ENCODE measurements at regions not wholly inside any gene's neighbourhood (a gene's known extent, or its start where the extent isn't known, plus 50 kb on each side); places are given as distances from the start of the nearest gene placed in this dataset.

GRCh38 chr2:5052905-5053304, 639.3 kb upstream of the SOX11 start:
- no peak for DNase-seq (ENCODE audit: low spot score in 2 of 2)
- WGBS, 2 donors = 74 to 76% methylated on average over 7 of the region's 7 CpGs
- intact Hi-C loops (cut with DNase I; ENCODE audit: low total_unique reads) = no loop called here
- no peak overlapping the region for H3K4me3 ChIP-seq (ENCODE audit: low read depth, poor library complexity, severe bottlenecking)
- TF ChIP-seq POLR2A (IDR thresholded peaks at IDR 0.05) = no peak
- no peak for TF ChIP-seq CTCF (IDR thresholded peaks at IDR 0.05)

GRCh38 chr2:5057891-5058351, 634.3 kb upstream of the SOX11 start:
- intact Hi-C loops (cut with DNase I; ENCODE audit: low total_unique reads) = no loop called here
- DNase-seq (ENCODE audit: low spot score in 2 of 2) = no peak
- H3K4me3 ChIP-seq (ENCODE audit: low read depth, poor library complexity, severe bottlenecking) = no peak overlapping the region
- no peak for TF ChIP-seq POLR2A (IDR thresholded peaks at IDR 0.05)
- TF ChIP-seq CTCF (IDR thresholded peaks at IDR 0.05) = no peak
- 36 to 44% methylated on average over 6 of the region's 6 CpGs for WGBS, 2 donors

GRCh38 chr2:5060956-5061355, 631.2 kb upstream of the SOX11 start:
- intact Hi-C loops (cut with DNase I; ENCODE audit: low total_unique reads) = no loop called here
- H3K4me3 ChIP-seq (ENCODE audit: low read depth, poor library complexity, severe bottlenecking) = no peak overlapping the region
- WGBS, 2 donors = 95 to 100% methylated on average over 1 of the region's 1 CpG
- TF ChIP-seq POLR2A (IDR thresholded peaks at IDR 0.05) = no peak
- TF ChIP-seq CTCF (IDR thresholded peaks at IDR 0.05) = no peak
- DNase-seq (ENCODE audit: low spot score in 2 of 2) = no peak

- no peak for TF ChIP-seq POLR2A (IDR thresholded peaks at IDR 0.05)
- no peak for TF ChIP-seq CTCF (IDR thresholded peaks at IDR 0.05)
- H3K4me3 ChIP-seq (ENCODE audit: low read depth, poor library complexity, severe bottlenecking) = no peak overlapping the region
- intact Hi-C loops (cut with DNase I; ENCODE audit: low total_unique reads) = no loop called here
- no peak for DNase-seq (ENCODE audit: low spot score in 2 of 2)
- 52 to 54% methylated on average over 5 of the region's 5 CpGs for WGBS, 2 donors
Measured at GRCh38 chr2:5064687-5065086, 627.5 kb upstream of the SOX11 start.

GRCh38 chr2:5067816-5068215, 624.4 kb upstream of the SOX11 start:
- DNase-seq (ENCODE audit: low spot score in 2 of 2) = no peak
- 86 to 90% methylated on average over 4 of the region's 4 CpGs for WGBS, 2 donors
- intact Hi-C loops (cut with DNase I; ENCODE audit: low total_unique reads) = no loop called here
- H3K4me3 ChIP-seq (ENCODE audit: low read depth, poor library complexity, severe bottlenecking) = no peak overlapping the region
- TF ChIP-seq CTCF (IDR thresholded peaks at IDR 0.05) = no peak

- no peak overlapping the region for H3K4me3 ChIP-seq (ENCODE audit: low read depth, poor library complexity, severe bottlenecking)
- WGBS, 2 donors = 45 to 49% methylated on average over 5 of the region's 5 CpGs
- DNase-seq (ENCODE audit: low spot score in 2 of 2) = no peak
- TF ChIP-seq CTCF (IDR thresholded peaks at IDR 0.05) (no peak), POLR2A (IDR thresholded peaks at IDR 0.05) (no peak)
- intact Hi-C loops (cut with DNase I; ENCODE audit: low total_unique reads) = no loop called here
Measured at GRCh38 chr2:5070257-5070656, 621.9 kb upstream of the SOX11 start.

Measured in lower leg skin (tissue), 4 donors.